A673 (cell line): ENCODE measurements at regions not wholly inside any gene's neighbourhood (a gene's known extent, or its start where the extent isn't known, plus 50 kb on each side); places are given as distances from the start of the nearest gene placed in this dataset.

Experiments
- BruUV-seq: library from RNA; stranded (reverse); fragments of 400-500 nt; replicated peaks from 2 replicates; lab custom pipeline; 2021; lab: Mats Ljungman, UMichigan
- CTCF ChIA-PET: fragments of 300-600 bp; sonication (Branson Sonifier 250); formaldehyde crosslinking; loops from one replicate; lab custom pipeline; 2022; ENCODE audit warnings: antibody characterized with exemption; lab: Charles Lee
- POLR2A ChIA-PET: fragments of 300-600 bp; sonication (Branson Sonifier 250); formaldehyde crosslinking; loops from one replicate; lab custom pipeline; 2022; ENCODE audit warnings: antibody characterized with exemption; ENCODE audit not compliant: low non-redundant PET; lab: Charles Lee
- DNase-seq: peaks from one replicate; pipeline ENCODE4 v3.0.0-alpha.2; 2015; ENCODE audit warnings: low spot score
- H3K27ac ChIP-seq: fragments of 200-600 bp; sonication (generic); 2 replicates; pipeline ENCODE4 v1.5.1; 2016; ENCODE audit warnings: mixed run types, low read depth, mild to moderate bottlenecking, mixed read lengths, antibody characterized with exemption, low read length; ENCODE audit not compliant: poor library complexity, severe bottlenecking
- H3K27me3 ChIP-seq: fragments of 200-600 bp; sonication (generic); replicated peaks from 2 replicates; pipeline ENCODE4 v1.6.1; 2017; ENCODE audit warnings: mixed run types, low read depth, mild to moderate bottlenecking, mixed read lengths, antibody characterized with exemption, low read length; ENCODE audit not compliant: insufficient read depth, poor library complexity
- H3K36me3 ChIP-seq: fragments of 200-600 bp; sonication (generic); 2 replicates; pipeline ENCODE4 v1.6.1; 2016; ENCODE audit warnings: mixed run types, mild to moderate bottlenecking, mixed read lengths, antibody characterized with exemption, low read length; ENCODE audit not compliant: insufficient read depth, poor library complexity, severe bottlenecking
- H3K4me1 ChIP-seq: fragments of 200-600 bp; sonication (generic); 2 replicates; pipeline ENCODE4 v1.6.1; 2017; ENCODE audit warnings: mixed run types, mild to moderate bottlenecking, mixed read lengths, antibody characterized with exemption, low read length; ENCODE audit not compliant: insufficient read depth, poor library complexity, severe bottlenecking
- H3K4me3 ChIP-seq: fragments of 200-600 bp; sonication (generic); 2 replicates; pipeline ENCODE4 v1.5.1; 2016; ENCODE audit warnings: low read depth, mixed run types, mild to moderate bottlenecking, mixed read lengths, low read length; ENCODE audit not compliant: poor library complexity, severe bottlenecking
- H3K9me3 ChIP-seq: fragments of 200-600 bp; sonication (generic); 2 replicates; pipeline ENCODE4 v1.6.1; 2016; ENCODE audit warnings: mixed run types, low read depth, mild to moderate bottlenecking, mixed read lengths, antibody characterized with exemption, low read length; ENCODE audit not compliant: poor library complexity, severe bottlenecking
- EZH2 ChIP-seq: fragments of 200-600 bp; sonication (generic); IDR thresholded peaks from 2 replicates; pipeline ENCODE4 v1.6.1; 2017; ENCODE audit warnings: borderline replicate concordance, low read depth, mild to moderate bottlenecking, mixed read lengths, antibody characterized with exemption, low read length; ENCODE audit not compliant: poor library complexity, severe bottlenecking
- intact Hi-C: fragments of 100-400 bp; cut with micrococcal nuclease; formaldehyde crosslinking; loops from one replicate; pipeline ENCODE4 v1.10.0; 2022; ENCODE audit not compliant: unreplicated experiment
- TF ChIP-seq, protein P1 (sequence below): fragments of 300-800, 200-600 bp; sonication (generic); conservative IDR thresholded peaks from 2 replicates; pipeline ENCODE4 v1.5.1; 2017; ENCODE audit warnings: low read depth, mild to moderate bottlenecking, antibody characterized with exemption, low read length, moderate library complexity, mixed read lengths

DNA sequence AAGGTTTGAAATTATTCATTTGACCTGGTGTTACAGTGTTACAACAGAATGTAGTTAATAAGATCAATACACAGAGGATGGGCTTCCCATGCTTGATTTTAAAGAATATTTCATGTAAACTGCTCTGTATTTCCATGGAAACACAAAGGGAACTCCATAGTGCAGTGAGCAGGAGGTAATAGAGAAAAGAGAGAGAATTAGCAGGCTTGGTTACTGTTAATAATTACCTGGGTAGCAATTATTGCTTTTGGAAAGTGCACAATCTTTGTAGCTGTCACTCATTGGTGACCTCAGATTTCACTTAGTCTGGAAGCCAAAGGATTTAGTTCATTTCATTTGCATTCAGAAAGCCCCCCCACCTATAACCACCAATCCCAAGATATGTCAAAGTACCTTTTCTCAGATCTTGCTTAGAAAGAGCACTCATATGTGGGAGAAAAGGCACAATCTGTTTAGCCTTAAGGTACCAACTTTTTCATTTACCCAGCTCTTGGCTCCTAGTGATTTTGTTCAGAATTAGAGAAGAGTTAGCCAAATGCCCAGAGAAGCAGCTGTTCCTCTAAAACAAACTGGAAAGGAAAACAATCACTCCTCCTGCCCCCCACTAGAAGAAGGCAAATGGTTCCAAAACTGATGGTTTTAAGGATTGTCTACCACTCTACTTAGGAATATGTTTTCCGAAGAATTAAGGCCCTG lies 234.5 kb upstream of the SLC24A2 start:
- no TSS peak for BruUV-seq
- H3K27ac ChIP-seq = no peak overlapping the region

DNA sequence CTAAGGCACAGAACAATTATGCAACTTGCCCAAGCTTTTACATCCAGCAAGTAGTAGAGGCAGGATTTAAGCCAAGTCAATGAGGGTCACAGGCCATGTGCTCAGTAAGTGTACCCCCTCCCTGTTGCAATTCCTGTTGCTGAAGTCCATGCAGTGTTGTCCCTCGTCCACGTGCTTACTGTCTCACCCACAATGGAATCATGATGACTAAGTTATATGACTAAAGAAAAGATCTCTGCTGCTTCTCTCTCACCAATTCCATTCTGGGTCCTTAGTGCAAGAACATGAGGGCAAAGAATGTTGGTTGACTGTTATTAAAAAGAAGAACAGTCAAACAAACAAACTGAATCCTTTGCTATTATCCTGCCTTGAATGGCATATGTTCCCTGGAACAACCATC lies 233.6 kb upstream of the SLC24A2 start:
- H3K4me3 ChIP-seq = no peak overlapping the region
- no peak for DNase-seq
- intact Hi-C loops = no loop called here
- no peaks in the 10 kb centered on the region for H3K9me3 ChIP-seq
- no peaks in the 10 kb centered on the region for H3K27me3 ChIP-seq
- POLR2A ChIA-PET = no interaction called here
- no peaks in the 10 kb centered on the region for H3K36me3 ChIP-seq
- CTCF ChIA-PET = no interaction called here
- TF ChIP-seq, protein P1, sequence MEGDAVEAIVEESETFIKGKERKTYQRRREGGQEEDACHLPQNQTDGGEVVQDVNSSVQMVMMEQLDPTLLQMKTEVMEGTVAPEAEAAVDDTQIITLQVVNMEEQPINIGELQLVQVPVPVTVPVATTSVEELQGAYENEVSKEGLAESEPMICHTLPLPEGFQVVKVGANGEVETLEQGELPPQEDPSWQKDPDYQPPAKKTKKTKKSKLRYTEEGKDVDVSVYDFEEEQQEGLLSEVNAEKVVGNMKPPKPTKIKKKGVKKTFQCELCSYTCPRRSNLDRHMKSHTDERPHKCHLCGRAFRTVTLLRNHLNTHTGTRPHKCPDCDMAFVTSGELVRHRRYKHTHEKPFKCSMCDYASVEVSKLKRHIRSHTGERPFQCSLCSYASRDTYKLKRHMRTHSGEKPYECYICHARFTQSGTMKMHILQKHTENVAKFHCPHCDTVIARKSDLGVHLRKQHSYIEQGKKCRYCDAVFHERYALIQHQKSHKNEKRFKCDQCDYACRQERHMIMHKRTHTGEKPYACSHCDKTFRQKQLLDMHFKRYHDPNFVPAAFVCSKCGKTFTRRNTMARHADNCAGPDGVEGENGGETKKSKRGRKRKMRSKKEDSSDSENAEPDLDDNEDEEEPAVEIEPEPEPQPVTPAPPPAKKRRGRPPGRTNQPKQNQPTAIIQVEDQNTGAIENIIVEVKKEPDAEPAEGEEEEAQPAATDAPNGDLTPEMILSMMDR = no peak
- TF ChIP-seq EZH2 = no peak
- H3K4me1 ChIP-seq = no peaks in the 10 kb centered on the region
- no TSS peak for BruUV-seq
- H3K27ac ChIP-seq = no peak overlapping the region

More for the DNA sequence above, 234.5 kb upstream of the SLC24A2 start:
- no peak overlapping the region for H3K4me3 ChIP-seq
- CTCF ChIA-PET = no interaction called here
- TF ChIP-seq, protein P1 = no peak
- no peak for TF ChIP-seq EZH2
- H3K4me1 ChIP-seq = no peaks in the 10 kb centered on the region
- H3K27me3 ChIP-seq = no peaks in the 10 kb centered on the region
- no peak for DNase-seq
- H3K36me3 ChIP-seq = no peaks in the 10 kb centered on the region
- intact Hi-C loops = no loop called here
- POLR2A ChIA-PET = no interaction called here
- H3K9me3 ChIP-seq = no peaks in the 10 kb centered on the region

DNA sequence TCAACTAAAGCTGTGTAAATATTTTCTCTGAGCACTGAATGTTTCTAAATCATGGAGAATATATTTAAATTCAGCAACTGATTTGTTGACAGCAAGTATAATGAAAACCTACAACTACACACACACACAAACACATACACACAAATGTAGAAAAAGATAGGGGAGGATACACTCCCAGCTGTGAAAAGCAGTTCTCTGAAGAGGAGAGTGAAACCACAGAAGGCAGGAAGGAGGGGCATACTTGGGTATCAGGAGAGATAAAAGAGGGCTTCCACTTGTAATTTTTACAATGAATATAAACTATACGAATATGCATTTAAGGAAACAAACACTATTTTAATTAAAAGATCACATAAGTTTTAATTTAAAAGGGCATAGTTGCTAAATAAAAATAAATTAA lies 227.8 kb upstream of the SLC24A2 start:
- Histone ChIP-seq H3K27me3 (no peaks in the 10 kb centered on the region), H3K36me3 (no peaks in the 10 kb centered on the region), H3K9me3 (no peaks in the 10 kb centered on the region), H3K4me1 (peaks cover 14% of the 10 kb centered on the region), H3K27ac (no peak overlapping the region), H3K4me3 (no peak overlapping the region)
- no TSS peak for BruUV-seq
- POLR2A ChIA-PET = no interaction called here
- DNase-seq = no peak
- TF ChIP-seq, protein P1 = no peak
- no peak for TF ChIP-seq EZH2
- CTCF ChIA-PET = no interaction called here
- intact Hi-C loops = no loop called here
